Stimulated activated CD8-positive, alpha-beta memory T cell treated with anti-CD3 and anti-CD28 coated beads, Interleukin-2, amount 100 ng/mL, for 1 hour (primary cell): ENCODE measurements at regions not wholly inside any gene's neighbourhood (a gene's known extent, or its start where the extent isn't known, plus 50 kb on each side); places are given as distances from the start of the nearest gene placed in this dataset.

Experiments
- DNase-seq, 2 donors: peaks; one replicate each; pipeline ENCODE4 v3.0.0-alpha.2; 2020; ENCODE audit warnings: low read depth in 2 of 2

GRCh38 chr7:121525155-121525819 lies 129.2 kb upstream of the FAM3C start:
- no peak for DNase-seq

GRCh38 chr7:121521711-121522400 lies 125.7 kb upstream of the FAM3C start:
- DNase-seq, result no peak

GRCh38 chr7:121520911-121521310 lies 124.8 kb upstream of the FAM3C start:
- no peak for DNase-seq

- no peak for DNase-seq
Measured at GRCh38 chr7:121519548-121520521, 123.7 kb upstream of the FAM3C start.

GRCh38 chr7:121517591-121517990 lies 121.5 kb upstream of the FAM3C start:
- DNase-seq, result no peak

- no peak for DNase-seq
Measured at GRCh38 chr7:121516821-121517220, 120.7 kb upstream of the FAM3C start.

GRCh38 chr7:121515630-121516401 lies 119.7 kb upstream of the FAM3C start:
- no peak for DNase-seq

GRCh38 chr7:121515229-121515628 lies 119.1 kb upstream of the FAM3C start:
- DNase-seq, result no peak

GRCh38 chr7:121513105-121513504 lies 117.0 kb upstream of the FAM3C start:
- DNase-seq, result no peak

- DNase-seq, result no peak
Measured at GRCh38 chr7:121510858-121511482, 114.9 kb upstream of the FAM3C start.

GRCh38 chr7:121510302-121510701 lies 114.2 kb upstream of the FAM3C start:
- DNase-seq, result no peak

GRCh38 chr7:121505540-121506182 lies 109.6 kb upstream of the FAM3C start:
- DNase-seq, result no peak

- DNase-seq, result no peak
Measured at GRCh38 chr7:121505021-121505420, 108.9 kb upstream of the FAM3C start.

- no peak for DNase-seq
Measured at GRCh38 chr7:121504482-121504881, 108.4 kb upstream of the FAM3C start.

- DNase-seq, result no peak
Measured at GRCh38 chr7:121503730-121504129, 107.6 kb upstream of the FAM3C start.

GRCh38 chr7:121503039-121503438 lies 106.9 kb upstream of the FAM3C start:
- DNase-seq, result no peak

- DNase-seq, result no peak
Measured at GRCh38 chr7:121501566-121501965, 105.5 kb upstream of the FAM3C start.

- no peak for DNase-seq
Measured at GRCh38 chr7:121500360-121501058, 104.4 kb upstream of the FAM3C start.

GRCh38 chr7:121499624-121500023 lies 103.5 kb upstream of the FAM3C start:
- no peak for DNase-seq

- no peak for DNase-seq
Measured at GRCh38 chr7:121498816-121499215, 102.7 kb upstream of the FAM3C start.
